A549 (cell line): ENCODE measurements at regions not wholly inside any gene's neighbourhood (a gene's known extent, or its start where the extent isn't known, plus 50 kb on each side); places are given as distances from the start of the nearest gene placed in this dataset.

Experiments
- ATAC-seq, 2 experiments: fragments of 200-7000 bp in 1 of 2; fragments of >200 bp in 1 of 2; cut with Nextera tagmentation in 1 of 2; cut with Tn5 transposase in 1 of 2; 3 replicates each; pipeline versions ENCODE4 v1.8.0 to v1.9.1; 2018 to 2020; ENCODE audit warnings: mild to moderate bottlenecking in 1 of 2, moderate library complexity in 1 of 2
- CTCF ChIA-PET: fragments of 300-600 bp; sonication (Branson Sonifier 250); formaldehyde crosslinking; extraction: SDS; loops from one replicate; lab custom pipeline; 2021; ENCODE audit warnings: antibody characterized with exemption, inconsistent platforms; lab: Yijun Ruan, JAX
- POLR2A ChIA-PET: fragments of 350-600 bp; formaldehyde crosslinking; extraction: SDS; loops from one replicate; lab custom pipeline; 2021; ENCODE audit warnings: antibody characterized with exemption, inconsistent platforms; lab: Yijun Ruan, JAX
- DNase-seq, 2 experiments: peaks; one replicate each; pipeline versions ENCODE4 v3.0.0 to v3.0.0-alpha.2; 2011 to 2016; ENCODE audit warnings: low read depth in 1 of 2, low spot score in 1 of 2
- FAIRE-seq: peaks from 2 replicates; lab custom pipeline; 2011; peaks lifted over from hg19 to GRCh38; lab: Jason Lieb, UNC
- H3K27ac ChIP-seq, 2 experiments: fragments of >200 bp; sonication (Bioruptor Twin); formaldehyde crosslinking; 3 replicates each; pipeline ENCODE4 v1.5.1; 2016 to 2017
- H3K4me1 ChIP-seq: fragments of >200 bp; sonication (Bioruptor Twin); formaldehyde crosslinking; 3 replicates; pipeline ENCODE4 v1.6.1; 2016
- H3K4me2 ChIP-seq: fragments of >200 bp; sonication (Bioruptor Twin); formaldehyde crosslinking; 3 replicates; pipeline ENCODE4 v1.6.1; 2016
- H3K4me3 ChIP-seq: fragments of >200 bp; sonication (Bioruptor Twin); formaldehyde crosslinking; 3 replicates; pipeline ENCODE4 v1.5.1; 2016
- H3K9me3 ChIP-seq: fragments of >200 bp; sonication (Bioruptor Twin); formaldehyde crosslinking; 3 replicates; pipeline ENCODE4 v1.6.1; 2016
- CHD4 ChIP-seq: fragments of 200-600 bp; sonication (generic); IDR thresholded peaks from 2 replicates; pipeline ENCODE4 v1.6.1; 2016; ENCODE audit warnings: antibody characterized with exemption, mild to moderate bottlenecking, borderline replicate concordance
- EP300 ChIP-seq, 2 experiments: fragments of >200 bp; sonication (Bioruptor Twin); formaldehyde crosslinking; IDR thresholded peaks; 2 replicates in 1 of 2; 3 replicates in 1 of 2; pipeline ENCODE4 v1.6.1; 2016 to 2017
- GATA3 ChIP-seq: IDR thresholded peaks from 2 replicates; pipeline ENCODE4 v1.6.1; 2012; ENCODE audit warnings: borderline replicate concordance
- HEYL ChIP-seq: fragments of 250-450 bp; sonication (Bioruptor Pico); IDR thresholded peaks from 2 replicates; pipeline ENCODE4 v1.8.0; 2021; ENCODE audit warnings: mild to moderate bottlenecking, moderate library complexity
- HOXB5 ChIP-seq: fragments of 250-450 bp; sonication (Bioruptor Pico); IDR thresholded peaks from 2 replicates; pipeline ENCODE4 v1.5.0; 2020; ENCODE audit warnings: mild to moderate bottlenecking, moderate library complexity
- KDM1A ChIP-seq: fragments of 200-600 bp; sonication (generic); IDR thresholded peaks from 2 replicates; pipeline ENCODE4 v1.6.1; 2016; ENCODE audit warnings: low read depth, mild to moderate bottlenecking
- MAX ChIP-seq: IDR thresholded peaks from 2 replicates; pipeline ENCODE4 v1.6.1; 2012
- NFE2L2 ChIP-seq: fragments of 150-350 bp; conservative IDR thresholded peaks from 2 replicates; pipeline ENCODE4 v1.6.1; 2014; ENCODE audit warnings: low read length
- PBX3 ChIP-seq: IDR thresholded peaks from 2 replicates; pipeline ENCODE4 v1.6.1; 2012
- RFX5 ChIP-seq: fragments of 450-650 bp; IDR thresholded peaks from 2 replicates; pipeline ENCODE4 v1.7.1; 2014; ENCODE audit warnings: antibody characterized with exemption, mild to moderate bottlenecking, moderate library complexity
- ZFP36 ChIP-seq: fragments of 450-650 bp; IDR thresholded peaks from 2 replicates; pipeline ENCODE4 v1.6.1; 2014; ENCODE audit warnings: borderline replicate concordance; ENCODE audit not compliant: partially characterized antibody
- ZNF302 ChIP-seq: fragments of 250-450 bp; sonication (Bioruptor Pico); IDR thresholded peaks from 2 replicates; pipeline ENCODE4 v1.9.0; 2021; ENCODE audit warnings: inconsistent platforms, mild to moderate bottlenecking, moderate library complexity
- WGBS: methylation state at CpG from one replicate; pipeline ENCODE4 v1.1.6; 2017; ENCODE audit errors: missing lambda C conversion rate; 5-methylcytosine and 5-hydroxymethylcytosine counted together
- TF ChIP-seq, protein P1 (sequence below): fragments of 200-600 bp; sonication (generic); IDR thresholded peaks from 2 replicates; pipeline ENCODE4 v1.6.1; 2016; ENCODE audit warnings: antibody characterized with exemption, mild to moderate bottlenecking, moderate library complexity
- TF ChIP-seq, protein P2 (sequence below): IDR thresholded peaks from 2 replicates; pipeline ENCODE4 v1.6.1; 2012; ENCODE audit warnings: low read depth, borderline replicate concordance
- TF ChIP-seq, protein P3 (sequence below): fragments of 250-450 bp; sonication (Bioruptor Pico); IDR thresholded peaks from 2 replicates; pipeline ENCODE4 v1.5.0; 2021; ENCODE audit warnings: mild to moderate bottlenecking, moderate library complexity, borderline replicate concordance
- TF ChIP-seq, protein P4 (sequence below): fragments of >200 bp; sonication (Bioruptor Twin); formaldehyde crosslinking; IDR thresholded peaks from 3 replicates; pipeline ENCODE4 v1.6.1; 2016
- TF ChIP-seq, protein P5 (sequence below): fragments of >200 bp; sonication (Bioruptor Twin); formaldehyde crosslinking; IDR thresholded peaks from 3 replicates; pipeline ENCODE4 v1.5.1; 2016

GRCh38 chr5:167900340-167900935, 391.0 kb upstream of the WWC1 start:
- POLR2A ChIA-PET: no interaction called here
- no peak overlapping the region for H3K4me2 ChIP-seq
- no peak for TF ChIP-seq EP300 (IDR thresholded peaks at IDR 0.05)
- TF ChIP-seq, protein P1, sequence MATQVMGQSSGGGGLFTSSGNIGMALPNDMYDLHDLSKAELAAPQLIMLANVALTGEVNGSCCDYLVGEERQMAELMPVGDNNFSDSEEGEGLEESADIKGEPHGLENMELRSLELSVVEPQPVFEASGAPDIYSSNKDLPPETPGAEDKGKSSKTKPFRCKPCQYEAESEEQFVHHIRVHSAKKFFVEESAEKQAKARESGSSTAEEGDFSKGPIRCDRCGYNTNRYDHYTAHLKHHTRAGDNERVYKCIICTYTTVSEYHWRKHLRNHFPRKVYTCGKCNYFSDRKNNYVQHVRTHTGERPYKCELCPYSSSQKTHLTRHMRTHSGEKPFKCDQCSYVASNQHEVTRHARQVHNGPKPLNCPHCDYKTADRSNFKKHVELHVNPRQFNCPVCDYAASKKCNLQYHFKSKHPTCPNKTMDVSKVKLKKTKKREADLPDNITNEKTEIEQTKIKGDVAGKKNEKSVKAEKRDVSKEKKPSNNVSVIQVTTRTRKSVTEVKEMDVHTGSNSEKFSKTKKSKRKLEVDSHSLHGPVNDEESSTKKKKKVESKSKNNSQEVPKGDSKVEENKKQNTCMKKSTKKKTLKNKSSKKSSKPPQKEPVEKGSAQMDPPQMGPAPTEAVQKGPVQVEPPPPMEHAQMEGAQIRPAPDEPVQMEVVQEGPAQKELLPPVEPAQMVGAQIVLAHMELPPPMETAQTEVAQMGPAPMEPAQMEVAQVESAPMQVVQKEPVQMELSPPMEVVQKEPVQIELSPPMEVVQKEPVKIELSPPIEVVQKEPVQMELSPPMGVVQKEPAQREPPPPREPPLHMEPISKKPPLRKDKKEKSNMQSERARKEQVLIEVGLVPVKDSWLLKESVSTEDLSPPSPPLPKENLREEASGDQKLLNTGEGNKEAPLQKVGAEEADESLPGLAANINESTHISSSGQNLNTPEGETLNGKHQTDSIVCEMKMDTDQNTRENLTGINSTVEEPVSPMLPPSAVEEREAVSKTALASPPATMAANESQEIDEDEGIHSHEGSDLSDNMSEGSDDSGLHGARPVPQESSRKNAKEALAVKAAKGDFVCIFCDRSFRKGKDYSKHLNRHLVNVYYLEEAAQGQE: no peak
- TF ChIP-seq KDM1A: no peak
- TF ChIP-seq, protein P2, sequence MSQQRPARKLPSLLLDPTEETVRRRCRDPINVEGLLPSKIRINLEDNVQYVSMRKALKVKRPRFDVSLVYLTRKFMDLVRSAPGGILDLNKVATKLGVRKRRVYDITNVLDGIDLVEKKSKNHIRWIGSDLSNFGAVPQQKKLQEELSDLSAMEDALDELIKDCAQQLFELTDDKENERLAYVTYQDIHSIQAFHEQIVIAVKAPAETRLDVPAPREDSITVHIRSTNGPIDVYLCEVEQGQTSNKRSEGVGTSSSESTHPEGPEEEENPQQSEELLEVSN: no peak
- no peak for TF ChIP-seq NFE2L2
- TF ChIP-seq, protein P3, sequence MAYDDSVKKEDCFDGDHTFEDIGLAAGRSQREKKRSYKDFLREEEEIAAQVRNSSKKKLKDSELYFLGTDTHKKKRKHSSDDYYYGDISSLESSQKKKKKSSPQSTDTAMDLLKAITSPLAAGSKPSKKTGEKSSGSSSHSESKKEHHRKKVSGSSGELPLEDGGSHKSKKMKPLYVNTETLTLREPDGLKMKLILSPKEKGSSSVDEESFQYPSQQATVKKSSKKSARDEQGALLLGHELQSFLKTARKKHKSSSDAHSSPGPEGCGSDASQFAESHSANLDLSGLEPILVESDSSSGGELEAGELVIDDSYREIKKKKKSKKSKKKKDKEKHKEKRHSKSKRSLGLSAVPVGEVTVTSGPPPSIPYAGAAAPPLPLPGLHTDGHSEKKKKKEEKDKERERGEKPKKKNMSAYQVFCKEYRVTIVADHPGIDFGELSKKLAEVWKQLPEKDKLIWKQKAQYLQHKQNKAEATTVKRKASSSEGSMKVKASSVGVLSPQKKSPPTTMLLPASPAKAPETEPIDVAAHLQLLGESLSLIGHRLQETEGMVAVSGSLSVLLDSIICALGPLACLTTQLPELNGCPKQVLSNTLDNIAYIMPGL (CRISPR knock-in tag): no peak
- no peak for TF ChIP-seq HEYL (CRISPR knock-in tag)
- TF ChIP-seq GATA3: no peak
- TF ChIP-seq RFX5: no peak
- TF ChIP-seq, protein P4, sequence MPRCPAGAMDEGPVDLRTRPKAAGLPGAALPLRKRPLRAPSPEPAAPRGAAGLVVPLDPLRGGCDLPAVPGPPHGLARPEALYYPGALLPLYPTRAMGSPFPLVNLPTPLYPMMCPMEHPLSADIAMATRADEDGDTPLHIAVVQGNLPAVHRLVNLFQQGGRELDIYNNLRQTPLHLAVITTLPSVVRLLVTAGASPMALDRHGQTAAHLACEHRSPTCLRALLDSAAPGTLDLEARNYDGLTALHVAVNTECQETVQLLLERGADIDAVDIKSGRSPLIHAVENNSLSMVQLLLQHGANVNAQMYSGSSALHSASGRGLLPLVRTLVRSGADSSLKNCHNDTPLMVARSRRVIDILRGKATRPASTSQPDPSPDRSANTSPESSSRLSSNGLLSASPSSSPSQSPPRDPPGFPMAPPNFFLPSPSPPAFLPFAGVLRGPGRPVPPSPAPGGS: no peak
- TF ChIP-seq, protein P5, sequence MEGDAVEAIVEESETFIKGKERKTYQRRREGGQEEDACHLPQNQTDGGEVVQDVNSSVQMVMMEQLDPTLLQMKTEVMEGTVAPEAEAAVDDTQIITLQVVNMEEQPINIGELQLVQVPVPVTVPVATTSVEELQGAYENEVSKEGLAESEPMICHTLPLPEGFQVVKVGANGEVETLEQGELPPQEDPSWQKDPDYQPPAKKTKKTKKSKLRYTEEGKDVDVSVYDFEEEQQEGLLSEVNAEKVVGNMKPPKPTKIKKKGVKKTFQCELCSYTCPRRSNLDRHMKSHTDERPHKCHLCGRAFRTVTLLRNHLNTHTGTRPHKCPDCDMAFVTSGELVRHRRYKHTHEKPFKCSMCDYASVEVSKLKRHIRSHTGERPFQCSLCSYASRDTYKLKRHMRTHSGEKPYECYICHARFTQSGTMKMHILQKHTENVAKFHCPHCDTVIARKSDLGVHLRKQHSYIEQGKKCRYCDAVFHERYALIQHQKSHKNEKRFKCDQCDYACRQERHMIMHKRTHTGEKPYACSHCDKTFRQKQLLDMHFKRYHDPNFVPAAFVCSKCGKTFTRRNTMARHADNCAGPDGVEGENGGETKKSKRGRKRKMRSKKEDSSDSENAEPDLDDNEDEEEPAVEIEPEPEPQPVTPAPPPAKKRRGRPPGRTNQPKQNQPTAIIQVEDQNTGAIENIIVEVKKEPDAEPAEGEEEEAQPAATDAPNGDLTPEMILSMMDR: no peak
- TF ChIP-seq PBX3: no peak
- no peak for TF ChIP-seq ZFP36
- no peak for TF ChIP-seq HOXB5
- no peak for TF ChIP-seq ZNF302 (CRISPR knock-in tag)
- no peak for TF ChIP-seq MAX
- no peak for TF ChIP-seq CHD4
- TF ChIP-seq, all 56 proteins: peak for 0
- CTCF ChIA-PET: no interaction called here
- ATAC-seq (no peak), FAIRE-seq (no peak), DNase-seq (no peak)
- no peaks in the 10 kb centered on the region for H3K4me1 ChIP-seq
- no peak overlapping the region for H3K27ac ChIP-seq
- no peak overlapping the region for H3K4me3 ChIP-seq
- H3K9me3 ChIP-seq: no peaks in the 10 kb centered on the region; the same call in 2 of the 3 replicates
- 14% methylated on average over 6 of the region's 6 CpGs for WGBS
